ENCODE measurements at regions not wholly inside any gene's neighbourhood (a gene's known extent, or its start where the extent isn't known, plus 50 kb on each side); places are given as distances from the start of the nearest gene placed in this dataset.

DNA sequence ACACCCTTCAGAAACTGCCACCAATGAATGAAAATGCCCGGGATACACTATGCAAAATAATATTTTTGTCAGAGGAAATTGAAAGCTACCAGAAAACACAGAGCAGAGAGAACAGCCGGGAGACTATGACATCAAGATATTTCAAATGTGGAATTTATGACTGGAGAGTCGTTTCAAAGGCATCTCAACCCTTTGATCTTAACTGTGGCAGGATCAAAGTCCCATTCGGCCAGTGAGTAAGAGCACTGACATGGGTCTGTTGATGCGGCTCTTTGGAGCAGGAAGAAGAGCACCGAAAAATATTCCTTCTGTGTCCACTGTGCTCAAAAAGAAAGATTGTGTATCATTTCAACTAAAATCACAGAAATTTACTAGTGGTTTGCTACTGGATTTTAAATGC is 201.9 kb downstream of the RFC3 start:
- Histone ChIP-seq H3K4me3 (ENCODE audit: insufficient read depth, low read length) (peak overlapping the region; percentile 26), H3K27ac (ENCODE audit: low read depth, low read length) (no peak overlapping the region), H3K79me2 (ENCODE audit: insufficient read depth, low read length) (no peaks in the 10 kb centered on the region), H2AFZ (ENCODE audit: low read length) (peak overlapping the region; percentile 66), H3K4me1 (ENCODE audit: insufficient read depth, low read length) (no peaks in the 10 kb centered on the region), H3K4me2 (ENCODE audit: insufficient read depth, low read length) (peak overlapping the region; percentile 41), H3K9me3 (ENCODE audit: low read depth, low read length) (peaks cover 3% of the 10 kb centered on the region), H4K20me1 (ENCODE audit: insufficient read depth, low read length) (no peaks in the 10 kb centered on the region), H3K36me3 (ENCODE audit: insufficient read depth, low read length) (no peaks in the 10 kb centered on the region), H3K27me3 (ENCODE audit: insufficient read depth, low read length) (no peaks in the 10 kb centered on the region)
- DNase-seq (ENCODE audit: insufficient read length, low spot score, missing footprints) = no peak
- TF ChIP-seq, protein P1, sequence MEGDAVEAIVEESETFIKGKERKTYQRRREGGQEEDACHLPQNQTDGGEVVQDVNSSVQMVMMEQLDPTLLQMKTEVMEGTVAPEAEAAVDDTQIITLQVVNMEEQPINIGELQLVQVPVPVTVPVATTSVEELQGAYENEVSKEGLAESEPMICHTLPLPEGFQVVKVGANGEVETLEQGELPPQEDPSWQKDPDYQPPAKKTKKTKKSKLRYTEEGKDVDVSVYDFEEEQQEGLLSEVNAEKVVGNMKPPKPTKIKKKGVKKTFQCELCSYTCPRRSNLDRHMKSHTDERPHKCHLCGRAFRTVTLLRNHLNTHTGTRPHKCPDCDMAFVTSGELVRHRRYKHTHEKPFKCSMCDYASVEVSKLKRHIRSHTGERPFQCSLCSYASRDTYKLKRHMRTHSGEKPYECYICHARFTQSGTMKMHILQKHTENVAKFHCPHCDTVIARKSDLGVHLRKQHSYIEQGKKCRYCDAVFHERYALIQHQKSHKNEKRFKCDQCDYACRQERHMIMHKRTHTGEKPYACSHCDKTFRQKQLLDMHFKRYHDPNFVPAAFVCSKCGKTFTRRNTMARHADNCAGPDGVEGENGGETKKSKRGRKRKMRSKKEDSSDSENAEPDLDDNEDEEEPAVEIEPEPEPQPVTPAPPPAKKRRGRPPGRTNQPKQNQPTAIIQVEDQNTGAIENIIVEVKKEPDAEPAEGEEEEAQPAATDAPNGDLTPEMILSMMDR (IDR thresholded peaks at IDR 0.05; ENCODE audit: extremely low read depth, low read depth, low read length) = no peak

DNA sequence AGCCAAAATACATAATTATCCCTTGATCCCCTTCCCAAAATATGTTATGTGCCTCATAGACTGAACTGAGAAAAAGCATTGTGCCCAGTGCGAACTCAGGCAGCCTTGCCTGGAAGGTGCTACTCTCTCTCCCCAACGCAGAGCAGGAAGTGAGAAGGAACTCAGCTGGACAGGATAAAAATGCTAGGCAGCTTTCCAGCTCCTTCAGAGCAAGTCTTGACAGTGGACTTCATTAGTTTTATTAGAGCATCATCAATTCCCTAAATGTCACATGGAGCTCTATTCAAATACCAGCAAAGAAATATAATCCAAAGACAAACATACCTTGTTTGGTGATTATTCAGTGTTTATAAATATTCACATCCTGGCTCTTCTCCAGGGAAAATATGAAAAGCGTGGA is 202.4 kb downstream of the RFC3 start:
- Histone ChIP-seq H3K9me3 (ENCODE audit: low read depth, low read length) (peaks cover 3% of the 10 kb centered on the region), H2AFZ (ENCODE audit: low read length) (no peak overlapping the region), H3K79me2 (ENCODE audit: insufficient read depth, low read length) (no peaks in the 10 kb centered on the region), H3K4me1 (ENCODE audit: insufficient read depth, low read length) (peaks cover 2% of the 10 kb centered on the region), H3K36me3 (ENCODE audit: insufficient read depth, low read length) (no peaks in the 10 kb centered on the region), H3K27ac (ENCODE audit: low read depth, low read length) (no peak overlapping the region), H3K27me3 (ENCODE audit: insufficient read depth, low read length) (no peaks in the 10 kb centered on the region), H3K4me2 (ENCODE audit: insufficient read depth, low read length) (no peak overlapping the region), H4K20me1 (ENCODE audit: insufficient read depth, low read length) (no peaks in the 10 kb centered on the region), H3K4me3 (ENCODE audit: insufficient read depth, low read length) (no peak overlapping the region)
- TF ChIP-seq, protein P1 (IDR thresholded peaks at IDR 0.05; ENCODE audit: extremely low read depth, low read depth, low read length) = no peak
- DNase-seq (ENCODE audit: insufficient read length, low spot score, missing footprints) = no peak

DNA sequence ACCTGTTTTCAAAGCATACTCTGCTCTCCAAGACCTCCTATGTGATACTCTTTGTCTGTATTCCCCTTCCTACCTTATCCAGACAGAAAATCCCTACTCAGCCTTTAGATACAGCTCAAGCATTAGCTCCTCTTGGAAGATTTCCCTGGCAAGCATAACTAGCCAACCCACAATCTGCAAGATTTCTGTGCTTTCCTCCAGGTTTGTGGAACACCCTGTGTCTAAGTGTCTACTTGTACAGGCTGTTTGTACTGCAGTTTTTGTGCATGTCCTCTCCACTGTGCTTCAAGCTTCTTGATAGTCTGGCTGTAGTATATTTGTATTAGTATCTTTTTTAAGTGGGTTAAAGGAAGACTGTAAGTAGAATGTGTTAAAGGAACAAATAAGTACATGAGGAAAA is 203.7 kb downstream of the RFC3 start:
- TF ChIP-seq, protein P1 (IDR thresholded peaks at IDR 0.05; ENCODE audit: extremely low read depth, low read depth, low read length) = no peak
- no peak for DNase-seq (ENCODE audit: insufficient read length, low spot score, missing footprints)
- Histone ChIP-seq H3K36me3 (ENCODE audit: insufficient read depth, low read length) (no peaks in the 10 kb centered on the region), H2AFZ (ENCODE audit: low read length) (no peak overlapping the region), H3K27ac (ENCODE audit: low read depth, low read length) (no peak overlapping the region), H3K4me3 (ENCODE audit: insufficient read depth, low read length) (no peak overlapping the region), H3K4me2 (ENCODE audit: insufficient read depth, low read length) (no peak overlapping the region), H3K4me1 (ENCODE audit: insufficient read depth, low read length) (peaks cover 8% of the 10 kb centered on the region), H3K79me2 (ENCODE audit: insufficient read depth, low read length) (no peaks in the 10 kb centered on the region), H4K20me1 (ENCODE audit: insufficient read depth, low read length) (no peaks in the 10 kb centered on the region), H3K9me3 (ENCODE audit: low read depth, low read length) (peaks cover 7% of the 10 kb centered on the region), H3K27me3 (ENCODE audit: insufficient read depth, low read length) (no peaks in the 10 kb centered on the region)

DNA sequence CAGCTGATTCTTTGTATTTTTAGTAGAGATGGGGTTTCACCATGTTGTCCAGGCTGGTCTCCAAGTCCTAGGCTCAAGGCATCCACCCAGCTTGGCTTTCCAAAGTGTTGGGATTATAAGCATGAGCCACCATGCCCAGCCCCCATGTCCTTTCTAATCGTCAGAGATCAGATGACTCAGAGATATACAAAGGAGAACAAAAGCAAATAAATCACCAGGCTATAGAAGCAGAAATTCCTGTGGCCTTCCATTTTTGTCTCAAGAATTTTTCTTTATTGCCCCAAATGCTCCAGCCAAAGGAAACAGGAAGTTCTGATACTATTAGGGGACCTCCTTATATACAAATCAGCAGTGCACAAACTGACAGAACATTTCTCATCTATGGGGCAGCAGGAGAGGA is 207.8 kb downstream of the RFC3 start:
- Histone ChIP-seq H2AFZ (ENCODE audit: low read length) (no peak overlapping the region), H3K4me3 (ENCODE audit: insufficient read depth, low read length) (no peak overlapping the region), H3K27me3 (ENCODE audit: insufficient read depth, low read length) (no peaks in the 10 kb centered on the region), H3K9me3 (ENCODE audit: low read depth, low read length) (peaks cover 7% of the 10 kb centered on the region), H3K79me2 (ENCODE audit: insufficient read depth, low read length) (no peaks in the 10 kb centered on the region), H3K36me3 (ENCODE audit: insufficient read depth, low read length) (no peaks in the 10 kb centered on the region), H3K4me1 (ENCODE audit: insufficient read depth, low read length) (peaks cover 8% of the 10 kb centered on the region), H4K20me1 (ENCODE audit: insufficient read depth, low read length) (no peaks in the 10 kb centered on the region), H3K4me2 (ENCODE audit: insufficient read depth, low read length) (no peak overlapping the region), H3K27ac (ENCODE audit: low read depth, low read length) (peak overlapping the region; percentile 40)
- DNase-seq (ENCODE audit: insufficient read length, low spot score, missing footprints) = no peak
- TF ChIP-seq, protein P1 (IDR thresholded peaks at IDR 0.05; ENCODE audit: extremely low read depth, low read depth, low read length) = no peak
